ENCODE measurements at regions not wholly inside any gene's neighbourhood (a gene's known extent, or its start where the extent isn't known, plus 50 kb on each side); places are given as distances from the start of the nearest gene placed in this dataset.

DNA sequence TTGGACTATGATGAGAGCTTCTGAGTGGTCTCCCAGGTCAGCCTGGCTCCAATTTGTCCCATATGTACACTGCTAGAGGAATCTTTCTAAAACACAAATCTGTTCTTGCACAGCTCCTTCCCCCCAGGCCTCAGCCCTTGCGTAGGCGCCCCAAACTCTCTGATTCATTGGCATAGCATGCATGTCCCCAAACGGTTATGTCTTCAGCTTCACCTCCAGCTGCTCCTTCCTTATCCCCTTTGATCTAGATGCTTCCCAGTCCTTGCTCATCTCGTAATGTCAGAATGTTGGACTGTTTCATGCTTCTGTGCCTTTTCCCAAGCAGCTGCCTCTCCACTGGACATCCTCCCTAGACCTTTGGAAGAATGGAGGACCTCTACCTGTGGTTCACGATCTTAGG is 60.1 kb upstream of the BASP1 start:
- TF ChIP-seq SIN3B (IDR thresholded peaks at IDR 0.05; ENCODE audit: low read depth) (no peak), HDGF (IDR thresholded peaks at IDR 0.05) (no peak), DACH1 (IDR thresholded peaks at IDR 0.05; ENCODE audit: partially characterized antibody) (no peak), ZNF263 (CRISPR knock-in tag; IDR thresholded peaks at IDR 0.05; ENCODE audit: borderline replicate concordance) (no peak), JUNB (CRISPR knock-in tag; conservative IDR thresholded peaks at IDR 0.05) (no peak), SIN3A (IDR thresholded peaks at IDR 0.05; ENCODE audit: borderline replicate concordance in 2 of 2, control insufficient read depth in 1 of 2, low read depth in 2 of 2, low read length in 2 of 2) (no peak), ZNF274 (IDR thresholded peaks at IDR 0.05; ENCODE audit: borderline replicate concordance, low read depth, low read length) (no peak)
- TF ChIP-seq, protein P1, sequence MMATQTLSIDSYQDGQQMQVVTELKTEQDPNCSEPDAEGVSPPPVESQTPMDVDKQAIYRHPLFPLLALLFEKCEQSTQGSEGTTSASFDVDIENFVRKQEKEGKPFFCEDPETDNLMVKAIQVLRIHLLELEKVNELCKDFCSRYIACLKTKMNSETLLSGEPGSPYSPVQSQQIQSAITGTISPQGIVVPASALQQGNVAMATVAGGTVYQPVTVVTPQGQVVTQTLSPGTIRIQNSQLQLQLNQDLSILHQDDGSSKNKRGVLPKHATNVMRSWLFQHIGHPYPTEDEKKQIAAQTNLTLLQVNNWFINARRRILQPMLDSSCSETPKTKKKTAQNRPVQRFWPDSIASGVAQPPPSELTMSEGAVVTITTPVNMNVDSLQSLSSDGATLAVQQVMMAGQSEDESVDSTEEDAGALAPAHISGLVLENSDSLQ (IDR thresholded peaks at IDR 0.05): no peak
- TF ChIP-seq, protein P2, sequence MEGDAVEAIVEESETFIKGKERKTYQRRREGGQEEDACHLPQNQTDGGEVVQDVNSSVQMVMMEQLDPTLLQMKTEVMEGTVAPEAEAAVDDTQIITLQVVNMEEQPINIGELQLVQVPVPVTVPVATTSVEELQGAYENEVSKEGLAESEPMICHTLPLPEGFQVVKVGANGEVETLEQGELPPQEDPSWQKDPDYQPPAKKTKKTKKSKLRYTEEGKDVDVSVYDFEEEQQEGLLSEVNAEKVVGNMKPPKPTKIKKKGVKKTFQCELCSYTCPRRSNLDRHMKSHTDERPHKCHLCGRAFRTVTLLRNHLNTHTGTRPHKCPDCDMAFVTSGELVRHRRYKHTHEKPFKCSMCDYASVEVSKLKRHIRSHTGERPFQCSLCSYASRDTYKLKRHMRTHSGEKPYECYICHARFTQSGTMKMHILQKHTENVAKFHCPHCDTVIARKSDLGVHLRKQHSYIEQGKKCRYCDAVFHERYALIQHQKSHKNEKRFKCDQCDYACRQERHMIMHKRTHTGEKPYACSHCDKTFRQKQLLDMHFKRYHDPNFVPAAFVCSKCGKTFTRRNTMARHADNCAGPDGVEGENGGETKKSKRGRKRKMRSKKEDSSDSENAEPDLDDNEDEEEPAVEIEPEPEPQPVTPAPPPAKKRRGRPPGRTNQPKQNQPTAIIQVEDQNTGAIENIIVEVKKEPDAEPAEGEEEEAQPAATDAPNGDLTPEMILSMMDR (IDR thresholded peaks at IDR 0.05 in 2 of 3, conservative IDR thresholded peaks at IDR 0.05 in 1 of 3; ENCODE audit: insufficient read depth in 2 of 3, low read depth in 1 of 3, low read length in 3 of 3): no peak
- TF ChIP-seq, protein P3, sequence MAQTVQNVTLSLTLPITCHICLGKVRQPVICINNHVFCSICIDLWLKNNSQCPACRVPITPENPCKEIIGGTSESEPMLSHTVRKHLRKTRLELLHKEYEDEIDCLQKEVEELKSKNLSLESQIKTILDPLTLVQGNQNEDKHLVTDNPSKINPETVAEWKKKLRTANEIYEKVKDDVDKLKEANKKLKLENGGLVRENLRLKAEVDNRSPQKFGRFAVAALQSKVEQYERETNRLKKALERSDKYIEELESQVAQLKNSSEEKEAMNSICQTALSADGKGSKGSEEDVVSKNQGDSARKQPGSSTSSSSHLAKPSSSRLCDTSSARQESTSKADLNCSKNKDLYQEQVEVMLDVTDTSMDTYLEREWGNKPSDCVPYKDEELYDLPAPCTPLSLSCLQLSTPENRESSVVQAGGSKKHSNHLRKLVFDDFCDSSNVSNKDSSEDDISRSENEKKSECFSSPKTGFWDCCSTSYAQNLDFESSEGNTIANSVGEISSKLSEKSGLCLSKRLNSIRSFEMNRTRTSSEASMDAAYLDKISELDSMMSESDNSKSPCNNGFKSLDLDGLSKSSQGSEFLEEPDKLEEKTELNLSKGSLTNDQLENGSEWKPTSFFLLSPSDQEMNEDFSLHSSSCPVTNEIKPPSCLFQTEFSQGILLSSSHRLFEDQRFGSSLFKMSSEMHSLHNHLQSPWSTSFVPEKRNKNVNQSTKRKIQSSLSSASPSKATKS (CRISPR knock-in tag; IDR thresholded peaks at IDR 0.05): no peak
